ENCODE measurements at regions not wholly inside any gene's neighbourhood (a gene's known extent, or its start where the extent isn't known, plus 50 kb on each side); places are given as distances from the start of the nearest gene placed in this dataset.

- DNase-seq (ENCODE audit: extremely low read depth, low read depth), result no peak
- TF ChIP-seq CTCF (IDR thresholded peaks at IDR 0.05; ENCODE audit: low read depth, low read length, missing control alignments), result no peak
- no peak overlapping the region for H3K4me3 ChIP-seq (replicated peaks; ENCODE audit: low read depth, low read length)
Measured at GRCh38 chr3:64379221-64379620, 154.0 kb upstream of the PRICKLE2 start.

GRCh38 chr3:64377942-64378341, 152.7 kb upstream of the PRICKLE2 start:
- DNase-seq (ENCODE audit: extremely low read depth, low read depth), result no peak
- H3K4me3 ChIP-seq (replicated peaks; ENCODE audit: low read depth, low read length), result no peak overlapping the region
- no peak for TF ChIP-seq CTCF (IDR thresholded peaks at IDR 0.05; ENCODE audit: low read depth, low read length, missing control alignments)

- no peak for TF ChIP-seq CTCF (IDR thresholded peaks at IDR 0.05; ENCODE audit: low read depth, low read length, missing control alignments)
- no peak overlapping the region for H3K4me3 ChIP-seq (replicated peaks; ENCODE audit: low read depth, low read length)
- no peak for DNase-seq (ENCODE audit: extremely low read depth, low read depth)
Measured at GRCh38 chr3:64375737-64376136, 150.5 kb upstream of the PRICKLE2 start.

- H3K4me3 ChIP-seq (replicated peaks; ENCODE audit: low read depth, low read length), result no peak overlapping the region
- no peak for DNase-seq (ENCODE audit: extremely low read depth, low read depth)
- no peak for TF ChIP-seq CTCF (IDR thresholded peaks at IDR 0.05; ENCODE audit: low read depth, low read length, missing control alignments)
Measured at GRCh38 chr3:64369390-64369789, 144.1 kb upstream of the PRICKLE2 start.

- no peak for TF ChIP-seq CTCF (IDR thresholded peaks at IDR 0.05; ENCODE audit: low read depth, low read length, missing control alignments)
- no peak for DNase-seq (ENCODE audit: extremely low read depth, low read depth)
- no peak overlapping the region for H3K4me3 ChIP-seq (replicated peaks; ENCODE audit: low read depth, low read length)
Measured at GRCh38 chr3:64368257-64369020, 143.2 kb upstream of the PRICKLE2 start.

GRCh38 chr3:64365877-64366276, 140.6 kb upstream of the PRICKLE2 start:
- no peak overlapping the region for H3K4me3 ChIP-seq (replicated peaks; ENCODE audit: low read depth, low read length)
- DNase-seq (ENCODE audit: extremely low read depth, low read depth), result no peak
- TF ChIP-seq CTCF (IDR thresholded peaks at IDR 0.05; ENCODE audit: low read depth, low read length, missing control alignments), result no peak

GRCh38 chr3:64363842-64364241, 138.6 kb upstream of the PRICKLE2 start:
- TF ChIP-seq CTCF (IDR thresholded peaks at IDR 0.05; ENCODE audit: low read depth, low read length, missing control alignments), result no peak
- no peak overlapping the region for H3K4me3 ChIP-seq (replicated peaks; ENCODE audit: low read depth, low read length)
- DNase-seq (ENCODE audit: extremely low read depth, low read depth), result no peak

Data from HFF-Myc (cell line).